GM23338 (cell line): ENCODE measurements at regions not wholly inside any gene's neighbourhood (a gene's known extent, or its start where the extent isn't known, plus 50 kb on each side); places are given as distances from the start of the nearest gene placed in this dataset.

ENCODE experiments used
- ATAC-seq: fragments of 200-7000 bp; cut with Tn5 transposase; 3 replicates; pipeline ENCODE4 v1.9.1; 2020
- DNase-seq: peaks from one replicate; pipeline ENCODE4 v3.0.0-alpha.2; 2015; ENCODE audit warnings: low spot score
- H2AFZ ChIP-seq: fragments of 200-600 bp; sonication (generic); 2 replicates; pipeline ENCODE4 v1.8.0; 2016; ENCODE audit warnings: antibody characterized with exemption, mild to moderate bottlenecking, moderate library complexity
- H3F3A ChIP-seq: fragments of 200-600 bp; sonication (generic); replicated peaks from 2 replicates; pipeline ENCODE4 v1.8.0; 2017; ENCODE audit warnings: antibody characterized with exemption, mixed run types, low read depth
- H3K27ac ChIP-seq: fragments of 200-600 bp; sonication (generic); 2 replicates; pipeline ENCODE4 v1.6.1; 2016; ENCODE audit warnings: low read depth
- H3K27me3 ChIP-seq: fragments of 200-600 bp; sonication (generic); 2 replicates; pipeline ENCODE4 v1.8.0; 2016; ENCODE audit warnings: mild to moderate bottlenecking, mixed run types, moderate library complexity; ENCODE audit not compliant: insufficient read depth
- H3K36me3 ChIP-seq: fragments of 200-600 bp; sonication (generic); 2 replicates; pipeline ENCODE4 v1.8.0; 2016; ENCODE audit warnings: mild to moderate bottlenecking; ENCODE audit not compliant: insufficient read depth
- H3K4me1 ChIP-seq: fragments of 200-600 bp; sonication (generic); 2 replicates; pipeline ENCODE4 v1.8.0; 2016; ENCODE audit warnings: mild to moderate bottlenecking, moderate library complexity; ENCODE audit not compliant: insufficient read depth
- H3K4me2 ChIP-seq: fragments of 200-600 bp; sonication (generic); 2 replicates; pipeline ENCODE4 v1.7.1; 2017; ENCODE audit warnings: mixed run types
- H3K4me3 ChIP-seq: fragments of 200-600 bp; sonication (generic); 2 replicates; pipeline ENCODE4 v1.6.1; 2016; ENCODE audit warnings: mixed run types
- H3K79me2 ChIP-seq: fragments of 200-600 bp; sonication (generic); replicated peaks from 2 replicates; pipeline ENCODE4 v1.8.0; 2017; ENCODE audit warnings: mild to moderate bottlenecking; ENCODE audit not compliant: insufficient read depth
- H3K9me2 ChIP-seq: fragments of 200-600 bp; sonication (generic); 2 replicates; pipeline ENCODE4 v1.8.0; 2017; ENCODE audit not compliant: insufficient read depth
- H4K20me1 ChIP-seq: fragments of 200-600 bp; sonication (generic); replicated peaks from 2 replicates; pipeline ENCODE4 v1.8.0; 2017; ENCODE audit warnings: mild to moderate bottlenecking; ENCODE audit not compliant: insufficient read depth
- H3K27ac Mint-ChIP-seq: 2 replicates; pipeline ENCODE4 v1.8.0; 2020; ENCODE audit warnings: inconsistent platforms, mild to moderate bottlenecking, moderate library complexity, mixed read lengths
- H3K27me3 Mint-ChIP-seq: 3 replicates; pipeline ENCODE4 v1.8.0; 2022; ENCODE audit warnings: low read depth, mild to moderate bottlenecking, moderate library complexity, mixed read lengths, inconsistent platforms; ENCODE audit not compliant: insufficient read depth, poor library complexity
- H3K36me3 Mint-ChIP-seq: 3 replicates; pipeline ENCODE4 v1.8.0; 2021; ENCODE audit warnings: low read depth, mild to moderate bottlenecking, inconsistent platforms, moderate library complexity, mixed read lengths
- H3K4me1 Mint-ChIP-seq: 3 replicates; pipeline ENCODE4 v1.8.0; 2020; ENCODE audit warnings: mild to moderate bottlenecking, inconsistent platforms, mixed read lengths
- H3K4me3 Mint-ChIP-seq: 3 replicates; pipeline ENCODE4 v1.8.0; 2021; ENCODE audit warnings: moderate library complexity, mild to moderate bottlenecking, inconsistent platforms, mixed read lengths
- H3K9me3 Mint-ChIP-seq: 3 replicates; pipeline ENCODE4 v1.8.0; 2020; ENCODE audit warnings: moderate library complexity, mild to moderate bottlenecking, inconsistent platforms, mixed read lengths
- CREB1 ChIP-seq: fragments of 250-450 bp; sonication (Bioruptor Pico); IDR thresholded peaks from 2 replicates; pipeline ENCODE4 v1.5.0; 2020; ENCODE audit warnings: low read depth, mild to moderate bottlenecking, moderate library complexity
- CTCF ChIP-seq, 2 experiments: fragments of 200-600 bp in 1 of 2; sonication (generic) in 1 of 2; conservative IDR thresholded peaks; 2 replicates each; pipeline versions ENCODE4 v1.5.1 to v1.6.1; 2016 to 2017; ENCODE audit warnings: antibody characterized with exemption in 2 of 2, low read depth in 2 of 2, mild to moderate bottlenecking in 2 of 2, moderate library complexity in 1 of 2
- ETS1 ChIP-seq: IDR thresholded peaks from 2 replicates; pipeline ENCODE4 v1.6.1; 2016; ENCODE audit warnings: antibody characterized with exemption
- EZH2 ChIP-seq: fragments of 200-600 bp; sonication (generic); IDR thresholded peaks from one replicate; pipeline ENCODE4 v1.8.0; 2017; ENCODE audit warnings: antibody characterized with exemption, mild to moderate bottlenecking, low read depth; ENCODE audit not compliant: unreplicated experiment
- JUNB ChIP-seq: IDR thresholded peaks from one replicate; pipeline ENCODE4 v1.6.1; 2016; ENCODE audit warnings: antibody characterized with exemption; ENCODE audit not compliant: unreplicated experiment
- NANOG ChIP-seq: IDR thresholded peaks from 2 replicates; pipeline ENCODE4 v1.6.1; 2016; ENCODE audit warnings: antibody characterized with exemption, borderline replicate concordance
- POLR2AphosphoS5 ChIP-seq: IDR thresholded peaks from 2 replicates; pipeline ENCODE4 v1.6.1; 2016; ENCODE audit warnings: antibody characterized with exemption, low read depth
- REST ChIP-seq: IDR thresholded peaks from one replicate; pipeline ENCODE4 v1.6.1; 2018; ENCODE audit warnings: antibody characterized with exemption; ENCODE audit not compliant: unreplicated experiment
- STAT1 ChIP-seq: IDR thresholded peaks from one replicate; pipeline ENCODE4 v1.6.1; 2016; ENCODE audit warnings: antibody characterized with exemption; ENCODE audit not compliant: unreplicated experiment
- ZNF114 ChIP-seq: fragments of 250-450 bp; sonication (Bioruptor Pico); IDR thresholded peaks from 2 replicates; pipeline ENCODE4 v1.5.0; 2020; ENCODE audit warnings: mild to moderate bottlenecking, moderate library complexity
- ZNF331 ChIP-seq: fragments of 250-450 bp; sonication (Bioruptor Pico); IDR thresholded peaks from 2 replicates; pipeline ENCODE4 v1.5.0; 2020; ENCODE audit warnings: low read depth, mild to moderate bottlenecking, moderate library complexity

GRCh38 chrX:150063138-150063518 lies 124.8 kb upstream of the EOLA2 start:
- TF ChIP-seq ZNF114 (CRISPR knock-in tag): no peak
- TF ChIP-seq EZH2: no peak
- TF ChIP-seq REST: no peak
- no peak for TF ChIP-seq ETS1
- no peak for TF ChIP-seq STAT1
- no peak for TF ChIP-seq CTCF (conservative IDR thresholded peaks at IDR 0.05; ENCODE audit: low read depth in 2 of 2)
- TF ChIP-seq ZNF331: no peak
- no peak for TF ChIP-seq JUNB
- no peaks in the 10 kb centered on the region for H3K9me3 Mint-ChIP-seq
- Histone ChIP-seq H3K27me3 (no peaks in the 10 kb centered on the region), H2AFZ (no peak overlapping the region), H3K4me3 (no peak overlapping the region), H3K27ac (no peak overlapping the region), H3K36me3 (no peaks in the 10 kb centered on the region), H3K9me2 (no peaks in the 10 kb centered on the region), H3K79me2 (no peaks in the 10 kb centered on the region), H3F3A (no peaks in the 10 kb centered on the region), H3K4me2 (no peak overlapping the region), H4K20me1 (no peaks in the 10 kb centered on the region), H3K4me1 (no peaks in the 10 kb centered on the region)
- ATAC-seq (no peak), DNase-seq (no peak)
- peaks cover 1% of the 10 kb centered on the region for H3K27me3 Mint-ChIP-seq
- H3K27ac Mint-ChIP-seq: no peak overlapping the region
- H3K36me3 Mint-ChIP-seq: no peaks in the 10 kb centered on the region
- H3K4me3 Mint-ChIP-seq: no peak overlapping the region
- no peaks in the 10 kb centered on the region for H3K4me1 Mint-ChIP-seq

GRCh38 chrX:150063674-150064073 lies 125.4 kb upstream of the EOLA2 start:
- Histone ChIP-seq H4K20me1 (no peaks in the 10 kb centered on the region), H3K27me3 (no peaks in the 10 kb centered on the region), H3F3A (no peaks in the 10 kb centered on the region), H3K27ac (no peak overlapping the region), H3K4me3 (no peak overlapping the region), H3K9me2 (no peaks in the 10 kb centered on the region), H3K4me1 (no peaks in the 10 kb centered on the region), H3K4me2 (no peak overlapping the region), H3K36me3 (no peaks in the 10 kb centered on the region), H3K79me2 (no peaks in the 10 kb centered on the region), H2AFZ (no peak overlapping the region)
- TF ChIP-seq POLR2AphosphoS5 (no peak), REST (no peak), CREB1 (CRISPR knock-in tag) (no peak), EZH2 (no peak), NANOG (no peak)
- no peaks in the 10 kb centered on the region for H3K36me3 Mint-ChIP-seq
- ATAC-seq (no peak), DNase-seq (no peak)
- no peaks in the 10 kb centered on the region for H3K9me3 Mint-ChIP-seq
- H3K27ac Mint-ChIP-seq: no peak overlapping the region
- no peak overlapping the region for H3K4me3 Mint-ChIP-seq
- H3K27me3 Mint-ChIP-seq: peaks cover 1% of the 10 kb centered on the region
- no peaks in the 10 kb centered on the region for H3K4me1 Mint-ChIP-seq
